A172 (cell line): ENCODE measurements at regions not wholly inside any gene's neighbourhood (a gene's known extent, or its start where the extent isn't known, plus 50 kb on each side); places are given as distances from the start of the nearest gene placed in this dataset.

ENCODE experiments used
- DNase-seq: peaks from one replicate; pipeline ENCODE4 v3.0.0-alpha.2; 2015; ENCODE audit warnings: low spot score

DNA sequence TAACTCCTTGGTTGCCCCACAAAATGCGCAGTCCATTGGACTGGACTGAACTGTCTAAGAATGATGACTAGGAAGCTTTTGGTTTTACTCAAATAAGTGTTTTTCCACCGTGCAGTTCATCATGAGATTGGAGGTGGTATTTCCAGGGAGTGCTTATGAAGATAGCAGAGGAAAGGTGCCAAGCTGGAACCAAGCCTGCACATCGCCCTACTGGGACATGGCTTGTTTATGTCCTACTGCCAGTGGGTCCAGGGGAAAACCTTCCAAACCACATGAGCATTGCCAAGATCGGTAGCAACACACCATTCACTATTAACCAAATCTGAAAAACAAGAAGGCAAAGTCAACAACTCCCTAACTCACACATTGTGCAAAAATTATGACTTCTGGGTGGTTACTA lies 54.7 kb upstream of the DSCAM start:
- DNase-seq = no peak

DNA sequence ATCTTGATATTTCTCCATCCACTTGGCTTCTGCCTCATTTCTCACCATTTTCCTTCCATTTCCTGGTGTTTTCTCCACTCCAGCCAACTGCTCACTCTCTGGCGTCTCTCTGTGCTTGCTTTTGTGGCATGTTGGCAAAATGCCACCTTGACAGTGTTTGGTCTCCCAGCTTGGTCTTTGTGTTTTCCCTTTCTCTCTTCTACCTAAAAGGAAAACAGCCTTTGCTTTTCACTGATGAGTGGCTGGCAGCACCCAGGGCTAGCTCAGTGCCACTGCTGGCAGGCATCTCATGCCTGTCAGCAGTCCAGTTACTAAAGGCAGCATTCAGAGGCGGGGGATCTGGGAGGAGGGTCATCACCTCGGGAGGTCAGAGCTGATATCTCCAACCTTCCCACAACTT lies 55.3 kb upstream of the DSCAM start:
- DNase-seq = no peak

GRCh38 chr21:40902993-40903392 lies 56.0 kb upstream of the DSCAM start:
- no peak for DNase-seq

DNA sequence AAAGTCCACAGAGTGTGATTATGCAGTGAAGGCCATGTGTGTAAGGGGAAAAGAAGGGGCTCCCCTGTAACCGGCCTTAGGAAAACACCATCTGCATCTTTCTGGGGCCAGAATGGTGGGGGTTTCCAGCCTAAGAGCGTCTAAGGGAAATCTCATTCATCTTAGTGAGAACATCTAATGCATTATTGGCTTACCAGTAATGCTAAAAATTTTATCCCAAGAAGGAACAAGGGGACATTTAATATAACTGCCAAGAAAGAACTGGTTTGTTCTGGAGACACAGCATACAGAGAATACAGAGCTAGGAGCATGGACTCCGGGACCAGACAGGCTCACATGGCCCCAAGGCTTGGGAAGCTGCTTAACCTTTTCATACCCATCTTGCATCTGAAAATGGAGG lies 58.3 kb upstream of the DSCAM start:
- no peak for DNase-seq

DNA sequence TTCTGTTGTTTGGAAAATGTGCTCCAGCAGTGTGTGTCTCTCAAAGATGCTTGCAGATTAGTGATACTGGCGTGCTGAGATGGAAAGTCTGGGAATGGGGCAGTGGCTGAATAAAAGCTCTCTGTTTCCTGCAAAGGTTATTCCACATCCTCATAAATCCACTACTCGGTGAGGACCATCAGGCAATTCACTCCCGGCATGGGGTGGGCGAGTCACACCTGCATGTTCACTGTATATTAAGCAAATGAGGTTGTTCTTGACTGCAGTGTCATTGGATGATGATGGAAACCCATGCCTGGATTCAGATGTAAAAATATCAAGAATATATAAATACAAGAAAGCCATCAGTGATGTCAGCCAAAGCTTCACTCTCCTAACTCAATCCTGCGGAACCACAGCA lies 65.4 kb upstream of the DSCAM start:
- no peak for DNase-seq

GRCh38 chr21:40915114-40915513 lies 68.2 kb upstream of the DSCAM start:
- DNase-seq = no peak

DNA sequence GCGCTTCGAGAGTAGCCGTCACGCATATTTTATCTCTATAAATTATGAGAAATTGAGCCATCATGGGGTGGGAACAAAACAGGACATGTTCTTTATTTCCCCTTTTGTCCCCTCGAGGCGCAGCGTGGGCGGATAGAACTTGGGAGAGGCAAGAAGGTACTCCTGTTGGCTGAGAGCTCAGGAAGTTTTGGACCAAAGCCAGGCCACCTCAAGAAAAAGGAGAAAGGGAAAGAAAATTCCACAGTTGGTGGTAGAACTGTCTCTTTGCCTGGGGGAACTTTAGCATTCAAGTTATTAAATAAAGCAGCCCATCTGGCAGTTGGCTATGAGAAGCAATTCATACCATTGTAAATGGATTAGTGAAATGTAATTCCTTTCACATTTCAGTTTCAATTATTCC lies 76.4 kb upstream of the DSCAM start:
- DNase-seq = no peak

- DNase-seq = no peak
Measured at GRCh38 chr21:40923901-40924300, 76.9 kb upstream of the DSCAM start.

GRCh38 chr21:40924641-40925040 lies 77.7 kb upstream of the DSCAM start:
- DNase-seq = no peak

DNA sequence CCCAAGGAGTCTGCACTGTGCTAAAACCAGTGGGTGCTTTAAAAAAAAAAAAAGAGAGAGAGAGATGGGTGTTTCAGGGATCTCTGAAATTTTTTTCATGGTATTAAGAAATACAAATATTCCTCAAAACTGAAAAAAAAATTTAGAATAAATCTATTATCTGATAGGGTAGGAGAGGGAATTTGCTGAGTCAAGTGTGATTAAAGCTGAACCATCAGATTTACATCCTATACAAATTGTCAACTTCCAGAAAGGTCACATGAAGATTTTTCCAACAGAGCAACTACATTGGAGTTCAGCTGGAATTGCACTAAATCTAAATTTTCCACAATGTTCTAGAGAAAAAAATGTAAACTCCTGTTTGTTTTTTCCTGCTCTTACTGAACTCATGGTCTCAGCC lies 79.3 kb upstream of the DSCAM start:
- no peak for DNase-seq

DNA sequence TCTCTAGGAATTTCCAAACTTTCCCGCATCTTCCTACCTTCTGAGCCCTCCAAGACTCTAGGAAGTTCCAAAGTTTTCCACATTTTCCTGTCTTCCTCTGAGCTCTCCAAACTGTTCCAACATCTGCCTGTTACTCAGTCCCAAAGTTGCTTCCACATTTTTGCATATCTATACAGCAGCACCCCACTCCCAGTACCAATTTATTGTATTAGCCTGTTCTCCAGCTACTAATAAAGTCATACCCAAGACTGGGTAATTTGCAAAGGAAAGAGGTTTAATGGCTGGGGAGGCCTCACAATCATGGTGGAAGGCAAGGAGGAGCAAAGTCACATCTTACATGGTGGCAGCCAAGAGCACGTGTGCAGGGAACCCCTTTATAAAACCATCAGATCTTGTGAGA lies 82.9 kb upstream of the DSCAM start:
- no peak for DNase-seq

- DNase-seq = no peak
Measured at GRCh38 chr21:40931197-40931596, 84.2 kb upstream of the DSCAM start.

GRCh38 chr21:40936178-40936577 lies 89.2 kb upstream of the DSCAM start:
- DNase-seq = no peak

GRCh38 chr21:40936771-40937261 lies 89.9 kb upstream of the DSCAM start:
- peak; percentile 6 for DNase-seq

DNA sequence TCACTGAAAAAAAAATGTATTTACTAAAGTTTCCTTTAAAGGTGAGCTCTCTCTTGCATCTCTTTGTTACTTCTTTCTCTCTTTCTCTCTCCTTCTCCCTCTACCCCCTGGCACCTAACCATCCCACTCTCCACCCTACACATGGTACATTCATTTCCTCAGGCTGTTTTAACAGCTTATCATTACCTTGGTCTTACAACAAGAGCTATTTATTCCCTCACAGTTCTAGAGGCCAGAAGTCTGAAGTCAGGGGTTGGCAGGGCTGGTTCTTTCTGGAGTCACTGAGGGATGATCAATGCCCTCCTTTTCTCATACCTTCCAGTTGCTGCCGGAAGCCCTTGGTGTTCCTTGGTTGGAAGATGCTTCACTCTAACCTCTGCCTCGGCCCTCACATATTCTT lies 91.1 kb upstream of the DSCAM start:
- no peak for DNase-seq

DNA sequence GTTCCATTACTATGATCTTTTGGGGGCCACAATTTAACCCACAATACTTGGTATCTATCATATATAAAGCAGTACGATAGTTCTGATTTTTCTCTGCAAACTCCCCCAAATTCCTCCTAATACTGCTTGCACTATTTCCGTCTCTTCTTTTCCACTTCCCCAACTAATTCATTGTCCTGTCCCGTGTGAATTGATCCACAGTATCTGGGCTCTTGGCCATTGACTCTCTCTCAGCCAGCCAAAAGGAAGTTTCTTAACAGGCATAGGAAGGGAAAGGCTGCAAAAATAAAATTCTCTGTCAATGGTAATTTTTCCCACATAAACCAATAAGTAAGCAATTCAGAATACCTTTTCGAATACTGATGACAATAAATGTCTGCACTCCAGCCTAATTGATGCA lies 91.7 kb upstream of the DSCAM start:
- DNase-seq = no peak

DNA sequence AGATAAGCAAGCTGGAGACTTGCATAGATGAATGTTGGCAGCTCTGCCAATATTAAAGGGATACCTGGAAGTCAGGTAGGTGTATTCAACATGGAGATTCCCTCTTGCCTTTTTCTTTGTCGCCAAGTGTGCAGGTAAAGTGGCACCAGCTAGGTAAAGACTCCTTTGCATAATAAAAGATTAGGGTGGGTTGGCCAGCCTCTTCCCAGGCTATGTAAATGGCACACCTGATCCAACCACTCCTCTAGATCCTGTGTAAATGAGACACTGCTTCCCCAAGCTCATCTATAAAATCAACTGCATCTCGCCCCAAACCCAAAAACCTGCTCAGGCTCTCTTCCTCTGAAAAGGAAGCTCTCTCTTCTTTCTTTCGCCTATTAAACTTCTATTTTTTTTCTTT lies 100.8 kb upstream of the DSCAM start:
- DNase-seq = no peak

GRCh38 chr21:40950970-40951369 lies 104.0 kb upstream of the DSCAM start:
- DNase-seq = no peak

GRCh38 chr21:40952551-40953323 lies 105.8 kb upstream of the DSCAM start:
- DNase-seq = no peak

GRCh38 chr21:40964691-40965090 lies 117.7 kb upstream of the DSCAM start:
- no peak for DNase-seq

DNA sequence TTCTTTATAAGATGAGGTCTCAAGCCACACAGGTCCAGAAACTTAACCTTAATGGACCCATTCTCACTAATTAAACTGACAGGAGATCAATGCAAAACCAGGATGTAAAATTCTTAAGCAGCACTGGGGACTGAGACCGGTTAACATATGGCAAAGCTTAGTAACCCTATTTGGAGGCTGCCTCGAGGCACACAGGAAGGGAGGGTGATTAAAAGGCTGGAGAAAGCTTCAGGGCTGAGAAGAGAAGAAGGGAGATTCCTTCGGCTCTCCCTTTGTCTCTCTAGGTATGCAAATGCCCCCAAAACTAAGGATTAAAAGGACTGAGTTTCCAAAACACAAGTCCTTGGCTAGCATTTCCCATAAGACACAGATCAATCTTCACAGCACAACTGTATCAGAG lies 120.8 kb upstream of the DSCAM start:
- no peak for DNase-seq

DNA sequence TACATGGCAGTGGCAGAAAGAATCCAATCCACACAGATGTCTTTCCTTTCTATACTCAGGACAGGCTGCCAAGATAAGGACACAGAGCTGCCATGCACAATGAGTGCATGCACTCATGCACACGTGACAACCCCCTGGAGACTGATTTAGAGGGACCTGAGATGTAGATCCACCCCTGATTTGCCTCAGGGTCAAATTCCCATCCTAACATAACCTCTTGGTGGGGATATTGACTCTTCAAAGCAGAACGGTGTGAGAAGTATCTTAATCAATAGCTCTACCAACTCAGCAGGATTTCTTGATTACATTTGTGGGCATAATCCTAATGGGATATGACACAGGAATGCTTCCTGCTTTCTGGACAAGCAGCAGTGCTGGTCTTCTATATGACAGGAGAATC lies 125.2 kb upstream of the DSCAM start:
- no peak for DNase-seq

DNA sequence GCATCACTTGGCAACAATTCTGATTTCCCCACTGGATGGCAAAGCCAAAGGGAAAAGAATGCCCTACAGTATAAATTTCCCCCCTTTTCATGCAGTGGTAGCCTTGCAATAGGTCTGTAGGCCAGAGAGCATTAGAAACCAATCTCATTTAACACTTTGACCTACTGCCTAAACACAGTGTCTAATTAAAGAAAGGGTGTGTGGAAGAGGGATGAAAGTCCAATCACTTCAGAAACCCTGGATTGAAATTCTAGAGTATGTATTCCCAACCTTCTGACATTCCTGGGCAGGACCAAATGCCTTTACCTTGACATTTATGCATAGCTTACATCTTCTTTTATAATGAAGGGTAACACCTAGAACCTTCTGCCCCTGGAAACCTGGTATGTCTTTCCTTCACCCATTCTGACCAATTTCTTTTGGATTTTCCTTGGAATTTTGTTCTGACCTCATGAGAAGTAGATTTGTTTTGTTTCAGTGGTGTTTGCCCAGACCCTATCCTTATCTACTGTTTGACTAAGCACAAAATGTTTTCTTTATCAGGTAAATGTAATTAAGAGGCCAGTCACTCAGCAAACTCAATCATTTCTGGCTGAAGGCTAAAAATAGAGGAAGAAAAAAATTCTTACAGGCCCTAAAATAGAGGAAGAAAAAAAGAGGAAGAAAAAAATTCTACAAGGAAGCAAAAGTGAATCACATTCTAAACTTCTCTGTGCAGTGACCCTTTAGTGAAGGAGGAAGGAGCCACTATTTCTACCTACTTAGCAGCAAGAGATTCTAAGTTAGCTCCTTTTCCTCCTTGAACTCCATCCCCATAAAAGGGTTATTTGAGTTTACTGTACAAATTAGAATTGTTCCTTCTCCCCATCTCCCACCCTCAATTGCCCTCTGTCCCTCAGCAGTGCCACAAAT lies 129.5 kb upstream of the DSCAM start:
- no peak for DNase-seq
